ENCODE measurements at regions not wholly inside any gene's neighbourhood (a gene's known extent, or its start where the extent isn't known, plus 50 kb on each side); places are given as distances from the start of the nearest gene placed in this dataset.

GRCh38 chr20:39195582-39196021 lies 233.5 kb downstream of the DHX35 start:
- intact Hi-C loops (cut with DNase I), result no loop called here
- TF ChIP-seq POLR2A (IDR thresholded peaks at IDR 0.05) (no peak), EP300 (IDR thresholded peaks at IDR 0.05) (no peak), CTCF (IDR thresholded peaks at IDR 0.05) (no peak), POLR2AphosphoS5 (IDR thresholded peaks at IDR 0.05) (no peak)
- H3K27ac ChIP-seq, result no peak overlapping the region
- H3K4me3 ChIP-seq, result no peak overlapping the region
- no peaks in the 10 kb centered on the region for H3K4me1 ChIP-seq
- H3K9me3 ChIP-seq, result no peaks in the 10 kb centered on the region
- no peak for DNase-seq
- WGBS, 2 donors, result 49 to 54% methylated on average over 8 of the region's 8 CpGs
- no peaks in the 10 kb centered on the region for H3K27me3 ChIP-seq
- H3K36me3 ChIP-seq, result no peaks in the 10 kb centered on the region

GRCh38 chr20:39190666-39191570 lies 228.8 kb downstream of the DHX35 start:
- Histone ChIP-seq H3K36me3 (no peaks in the 10 kb centered on the region), H3K27me3 (no peaks in the 10 kb centered on the region), H3K4me1 (no peaks in the 10 kb centered on the region), H3K9me3 (no peaks in the 10 kb centered on the region), H3K4me3 (no peak overlapping the region), H3K27ac (no peak overlapping the region)
- no peak for DNase-seq
- 74 to 83% methylated on average over 12 of the region's 12 CpGs for WGBS, 2 donors
- intact Hi-C loops (cut with DNase I), result no loop called here
- TF ChIP-seq CTCF (IDR thresholded peaks at IDR 0.05) (no peak), EP300 (IDR thresholded peaks at IDR 0.05) (no peak), POLR2A (IDR thresholded peaks at IDR 0.05) (no peak)

- Histone ChIP-seq H3K27me3 (no peaks in the 10 kb centered on the region), H3K36me3 (no peaks in the 10 kb centered on the region), H3K27ac (no peak overlapping the region), H3K4me3 (no peak overlapping the region), H3K9me3 (peaks cover 0 to 6% (median 0%) of the 10 kb centered on the region in 4 donors), H3K4me1 (no peaks in the 10 kb centered on the region)
- DNase-seq, result no peak
- TF ChIP-seq CTCF (IDR thresholded peaks at IDR 0.05) (no peak), POLR2A (IDR thresholded peaks at IDR 0.05) (no peak), EP300 (IDR thresholded peaks at IDR 0.05) (no peak), POLR2AphosphoS5 (IDR thresholded peaks at IDR 0.05) (no peak)
- intact Hi-C loops (cut with DNase I), result no loop called here
Observed at GRCh38 chr20:39188266-39188765, 226.2 kb downstream of the DHX35 start.

- TF ChIP-seq EP300 (IDR thresholded peaks at IDR 0.05) (no peak), CTCF (IDR thresholded peaks at IDR 0.05) (no peak), POLR2A (IDR thresholded peaks at IDR 0.05) (no peak), POLR2AphosphoS5 (IDR thresholded peaks at IDR 0.05) (no peak)
- no peaks in the 10 kb centered on the region for H3K36me3 ChIP-seq
- no peak for DNase-seq
- no peak overlapping the region for H3K4me3 ChIP-seq
- H3K27ac ChIP-seq, result no peak overlapping the region
- WGBS, 2 donors, result 19 to 51% methylated on average over 2 of the region's 2 CpGs
- peaks cover 0 to 6% (median 0%) of the 10 kb centered on the region in 4 donors for H3K9me3 ChIP-seq
- intact Hi-C loops (cut with DNase I), result no loop called here
- H3K4me1 ChIP-seq, result peaks cover 0 to 10% (median 7%) of the 10 kb centered on the region in 4 donors
- no peaks in the 10 kb centered on the region for H3K27me3 ChIP-seq
Observed at GRCh38 chr20:39181490-39181889, 219.3 kb downstream of the DHX35 start.

All from sigmoid colon (tissue), 6 donors.